Activated CD4-positive, alpha-beta T cell treated with anti-CD3 and anti-CD28 coated beads for 48 hours (primary cell): ENCODE measurements at regions not wholly inside any gene's neighbourhood (a gene's known extent, or its start where the extent isn't known, plus 50 kb on each side); places are given as distances from the start of the nearest gene placed in this dataset.
"Not testable (repeated sequence)": the region's sequence is repeated elsewhere in the genome, so short reads cannot be mapped to it uniquely, and the experiment has no call there.

ENCODE experiments used
- DNase-seq: peaks from one replicate; pipeline ENCODE4 v3.0.0-alpha.2; 2020

- DNase-seq, result no peak
Measured at GRCh38 chr4:135605076-135605475, 1403.5 kb upstream of the PABPC4L start.

GRCh38 chr4:135604531-135604930, 1402.9 kb upstream of the PABPC4L start:
- no peak for DNase-seq

GRCh38 chr4:135601351-135601750, 1399.8 kb upstream of the PABPC4L start:
- DNase-seq, result no peak

GRCh38 chr4:135598151-135598550, 1396.6 kb upstream of the PABPC4L start:
- DNase-seq, result no peak

- no peak for DNase-seq
Measured at GRCh38 chr4:135594521-135594920, 1392.9 kb upstream of the PABPC4L start.

- no peak for DNase-seq
Measured at GRCh38 chr4:135575041-135575440, 1373.5 kb upstream of the PABPC4L start.

GRCh38 chr4:135573251-135573650, 1371.7 kb upstream of the PABPC4L start:
- no peak for DNase-seq

GRCh38 chr4:135564090-135564489, 1362.5 kb upstream of the PABPC4L start:
- no peak for DNase-seq

GRCh38 chr4:135553213-135553612, 1351.6 kb upstream of the PABPC4L start:
- no peak for DNase-seq

GRCh38 chr4:135552131-135552530, 1350.5 kb upstream of the PABPC4L start:
- DNase-seq, result no peak

GRCh38 chr4:135548711-135549110, 1347.1 kb upstream of the PABPC4L start:
- DNase-seq, result no peak

GRCh38 chr4:135545616-135546317, 1344.2 kb upstream of the PABPC4L start:
- no peak for DNase-seq

- no peak for DNase-seq
Measured at GRCh38 chr4:135538698-135539097, 1337.1 kb upstream of the PABPC4L start.

GRCh38 chr4:135533053-135533452, 1331.5 kb upstream of the PABPC4L start:
- no peak for DNase-seq

GRCh38 chr4:135532132-135532531, 1330.5 kb upstream of the PABPC4L start:
- DNase-seq, result no peak

GRCh38 chr4:135515295-135515694, 1313.7 kb upstream of the PABPC4L start:
- no peak for DNase-seq

GRCh38 chr4:135510582-135510981, 1309.0 kb upstream of the PABPC4L start:
- no peak for DNase-seq

GRCh38 chr4:135508006-135508714, 1306.6 kb upstream of the PABPC4L start:
- DNase-seq, result no peak

GRCh38 chr4:135497563-135498152, 1296.1 kb upstream of the PABPC4L start:
- DNase-seq, result no peak

- DNase-seq, result no peak
Measured at GRCh38 chr4:135492439-135492838, 1290.8 kb upstream of the PABPC4L start.

- DNase-seq, result no peak
Measured at GRCh38 chr4:135485371-135485770, 1283.8 kb upstream of the PABPC4L start.

GRCh38 chr4:135476272-135476671, 1274.7 kb upstream of the PABPC4L start:
- no peak for DNase-seq

GRCh38 chr4:135464311-135464710, 1262.7 kb upstream of the PABPC4L start:
- DNase-seq, result no peak

- not testable (repeated sequence) for DNase-seq
Measured at GRCh38 chr4:135447598-135447997, 1246.0 kb upstream of the PABPC4L start.
